AG04449 (cell line): ENCODE measurements at regions not wholly inside any gene's neighbourhood (a gene's known extent, or its start where the extent isn't known, plus 50 kb on each side); places are given as distances from the start of the nearest gene placed in this dataset.

Experiments used
- CTCF ChIA-PET: fragments of 350-600 bp; formaldehyde crosslinking; extraction: SDS; loops from one replicate; lab custom pipeline; 2021; ENCODE audit warnings: antibody characterized with exemption; lab: Yijun Ruan, JAX
- POLR2A ChIA-PET: fragments of 400-600, 350-600 bp; formaldehyde crosslinking; extraction: SDS; loops from one replicate; lab custom pipeline; 2020; ENCODE audit warnings: antibody characterized with exemption, inconsistent platforms; lab: Yijun Ruan, JAX
- DNase-seq: peaks from one replicate; pipeline ENCODE4 v3.0.0-alpha.2; 2010; ENCODE audit warnings: low read depth, low spot score
- H3K4me3 ChIP-seq: 2 replicates; pipeline ENCODE4 v1.5.1; 2011; ENCODE audit warnings: low read depth, mild to moderate bottlenecking, control low read depth, low read length
- TF ChIP-seq, protein P1 (sequence below): IDR thresholded peaks from one replicate; pipeline ENCODE4 v1.5.1; 2011; ENCODE audit warnings: mild to moderate bottlenecking, moderate library complexity, low read length, control low read depth, inconsistent platforms; ENCODE audit not compliant: insufficient read depth; ENCODE audit errors: missing control alignments

DNA sequence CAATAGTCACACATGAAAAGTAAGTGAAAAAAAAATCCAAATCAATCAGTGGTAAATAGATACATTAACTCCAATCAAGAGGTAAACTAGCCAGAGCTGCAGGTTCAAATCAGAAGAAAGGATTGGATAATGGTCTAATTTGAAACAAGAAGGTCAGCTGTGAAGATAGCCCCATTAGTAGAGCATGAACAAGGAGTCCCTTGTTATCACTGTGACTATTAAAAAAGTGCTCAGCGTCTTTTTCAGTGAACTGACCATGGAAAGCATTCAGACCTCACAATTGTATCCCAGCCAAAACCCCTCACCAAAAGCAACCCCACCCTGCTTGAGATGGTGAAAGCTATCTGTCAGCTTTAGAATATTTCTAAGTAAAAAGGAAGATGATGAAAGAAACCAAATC, 125.0 kb upstream of the EGLN3 start:
- POLR2A ChIA-PET = no interaction called here

DNA sequence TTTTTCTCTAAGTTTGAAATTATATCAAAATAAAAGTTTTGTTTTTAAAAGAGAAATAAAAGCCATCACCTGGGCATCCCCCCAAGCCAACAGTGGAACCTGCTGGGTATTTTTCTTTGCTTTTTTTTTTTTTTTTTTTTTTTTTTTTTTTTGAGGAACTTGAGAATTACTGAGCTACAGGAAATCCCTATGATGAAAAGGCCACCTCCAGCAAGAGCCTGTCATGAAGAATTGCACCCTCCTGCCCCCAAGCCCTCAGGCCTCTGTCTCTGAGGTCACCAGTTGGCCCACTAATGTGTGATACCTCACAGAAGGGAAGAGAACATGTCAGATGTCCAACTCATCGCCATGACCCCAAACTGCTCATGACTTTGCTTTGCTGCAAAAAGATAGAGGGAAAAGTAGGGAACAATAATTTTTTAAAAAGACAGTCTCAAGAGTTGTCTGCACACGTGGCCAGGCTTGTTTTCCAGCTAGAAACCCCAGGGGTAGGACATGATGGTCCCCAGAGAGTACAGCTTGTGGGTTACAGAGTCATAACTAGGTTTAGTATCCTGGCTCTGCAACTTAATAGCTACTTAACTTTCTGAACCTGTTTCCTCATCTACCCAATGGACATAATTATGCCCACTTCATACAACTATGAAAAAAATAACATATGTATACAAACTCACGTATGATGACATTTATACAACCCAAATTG, 124.3 kb upstream of the EGLN3 start:
- POLR2A ChIA-PET = no interaction called here
- no peak for DNase-seq

More for the DNA sequence above, 125.0 kb upstream of the EGLN3 start:
- DNase-seq = no peak
- no peak overlapping the region for H3K4me3 ChIP-seq
- TF ChIP-seq, protein P1, sequence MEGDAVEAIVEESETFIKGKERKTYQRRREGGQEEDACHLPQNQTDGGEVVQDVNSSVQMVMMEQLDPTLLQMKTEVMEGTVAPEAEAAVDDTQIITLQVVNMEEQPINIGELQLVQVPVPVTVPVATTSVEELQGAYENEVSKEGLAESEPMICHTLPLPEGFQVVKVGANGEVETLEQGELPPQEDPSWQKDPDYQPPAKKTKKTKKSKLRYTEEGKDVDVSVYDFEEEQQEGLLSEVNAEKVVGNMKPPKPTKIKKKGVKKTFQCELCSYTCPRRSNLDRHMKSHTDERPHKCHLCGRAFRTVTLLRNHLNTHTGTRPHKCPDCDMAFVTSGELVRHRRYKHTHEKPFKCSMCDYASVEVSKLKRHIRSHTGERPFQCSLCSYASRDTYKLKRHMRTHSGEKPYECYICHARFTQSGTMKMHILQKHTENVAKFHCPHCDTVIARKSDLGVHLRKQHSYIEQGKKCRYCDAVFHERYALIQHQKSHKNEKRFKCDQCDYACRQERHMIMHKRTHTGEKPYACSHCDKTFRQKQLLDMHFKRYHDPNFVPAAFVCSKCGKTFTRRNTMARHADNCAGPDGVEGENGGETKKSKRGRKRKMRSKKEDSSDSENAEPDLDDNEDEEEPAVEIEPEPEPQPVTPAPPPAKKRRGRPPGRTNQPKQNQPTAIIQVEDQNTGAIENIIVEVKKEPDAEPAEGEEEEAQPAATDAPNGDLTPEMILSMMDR = no peak
- CTCF ChIA-PET = interaction anchor here (0.9 kb wide), 1 partner anchor 22 kb away, joined by 3 read pairs; no protein-coding TSS in a partner anchor

DNA sequence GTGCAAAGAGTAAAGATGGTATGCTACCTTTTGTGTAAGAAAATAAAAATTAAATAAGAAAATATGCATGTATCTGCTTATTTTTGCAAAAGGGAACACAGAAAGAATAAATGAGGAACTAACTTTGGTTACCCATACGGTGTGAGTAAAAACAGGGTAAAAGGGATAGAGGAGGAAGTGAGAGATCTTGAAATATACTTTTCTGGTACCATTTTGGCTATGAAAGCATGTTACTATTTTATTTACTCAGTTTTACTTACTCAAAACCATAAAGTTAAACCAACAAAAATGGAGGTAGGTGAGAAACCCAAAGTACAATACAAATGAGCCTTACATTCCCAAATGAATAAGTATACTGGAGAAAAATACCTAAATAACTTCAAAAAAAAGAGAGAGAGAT, 122.0 kb upstream of the EGLN3 start:
- no peak for DNase-seq
- TF ChIP-seq, protein P1 = no peak
- CTCF ChIA-PET = no interaction called here
- no peak overlapping the region for H3K4me3 ChIP-seq
- POLR2A ChIA-PET = no interaction called here

More for the DNA sequence above, 124.3 kb upstream of the EGLN3 start:
- CTCF ChIA-PET = interaction anchor here (0.8 to 0.9 kb wide), 2 partner anchors 23 to 24 kb away, joined by 3 read pairs; no protein-coding TSS in a partner anchor
- H3K4me3 ChIP-seq = no peak overlapping the region
- TF ChIP-seq, protein P1 = no peak

DNA sequence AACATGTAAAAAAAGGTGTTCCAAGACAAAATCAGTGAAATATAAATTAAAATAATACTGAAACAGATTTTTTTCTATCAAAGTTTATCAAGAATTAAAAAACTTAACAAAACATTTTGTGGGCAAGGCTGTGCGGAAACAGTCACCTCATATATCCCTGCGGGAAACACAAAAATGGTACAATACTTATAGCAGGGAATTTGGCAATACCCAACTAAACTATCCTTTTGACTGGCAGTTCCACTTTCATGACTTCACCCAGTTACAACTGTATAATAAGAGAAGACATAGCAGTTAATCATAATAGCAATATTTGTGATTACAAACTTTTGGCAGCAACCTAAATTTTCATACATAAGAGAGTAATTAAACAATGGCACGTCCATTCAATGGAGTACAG, 121.5 kb upstream of the EGLN3 start:
- DNase-seq = no peak
- TF ChIP-seq, protein P1 = no peak
- no peak overlapping the region for H3K4me3 ChIP-seq
- ChIA-PET POLR2A (no interaction called here), CTCF (no interaction called here)

DNA sequence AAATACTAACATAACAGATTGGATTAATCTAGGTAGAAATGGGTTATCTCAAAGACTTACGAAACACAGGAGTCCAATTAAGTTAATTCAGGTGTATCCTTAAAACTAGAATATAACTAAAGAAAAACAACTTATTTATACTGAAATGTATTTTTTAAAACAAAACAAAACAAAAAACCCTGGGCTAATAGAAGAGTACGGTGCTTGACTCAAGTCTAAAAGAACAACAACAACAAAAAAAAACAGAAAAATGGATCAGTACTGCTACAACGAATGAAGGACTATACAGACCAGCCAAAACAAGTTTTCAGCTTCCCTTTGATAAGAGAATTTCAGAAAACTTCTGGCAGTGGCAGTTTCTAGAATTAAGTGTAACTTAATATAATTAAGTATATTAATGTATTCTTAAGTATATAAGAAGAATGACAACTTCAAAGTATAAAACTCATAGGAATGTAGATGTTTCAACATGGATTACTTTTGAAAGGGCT, 120.1 kb upstream of the EGLN3 start:
- no peak for DNase-seq
- no peak overlapping the region for H3K4me3 ChIP-seq
- ChIA-PET POLR2A (no interaction called here), CTCF (no interaction called here)
- TF ChIP-seq, protein P1 = no peak

DNA sequence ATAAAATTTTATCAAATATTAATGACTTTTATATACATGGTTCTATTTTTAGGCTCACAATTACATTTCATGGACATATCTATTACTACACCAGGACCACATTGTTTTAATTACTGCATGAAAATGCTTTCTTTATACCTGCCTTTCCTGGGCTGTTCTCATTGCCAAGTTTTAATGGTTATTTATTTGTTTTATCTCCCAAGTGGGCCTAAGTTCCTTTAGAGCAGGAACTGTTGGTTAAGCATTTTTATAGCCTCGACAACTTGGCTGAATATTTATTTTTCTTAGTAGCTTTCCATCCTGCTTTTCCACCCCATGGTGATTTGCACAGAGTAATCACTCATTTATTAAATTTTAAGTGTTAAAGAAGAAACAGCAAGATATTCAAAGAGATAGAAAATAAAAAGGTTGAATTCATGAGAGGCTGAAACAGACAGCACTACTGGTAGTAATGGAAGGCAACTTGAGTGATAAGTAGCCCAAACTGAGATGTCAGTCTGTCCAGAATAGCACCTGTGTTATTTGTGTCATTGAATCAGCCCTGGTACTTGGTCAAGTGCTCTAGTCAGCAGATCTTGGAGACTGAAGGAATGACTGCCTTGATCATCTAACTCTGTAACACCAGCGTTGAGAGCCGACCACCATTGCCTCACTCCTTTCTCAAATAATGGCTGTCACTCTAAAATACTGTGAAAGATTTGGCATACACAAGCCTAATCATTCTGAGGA, 119.1 kb upstream of the EGLN3 start:
- DNase-seq = no peak
- TF ChIP-seq, protein P1 = no peak
- POLR2A ChIA-PET = no interaction called here
- H3K4me3 ChIP-seq = no peak overlapping the region
- CTCF ChIA-PET = no interaction called here
